ENCODE measurements at regions not wholly inside any gene's neighbourhood (a gene's known extent, or its start where the extent isn't known, plus 50 kb on each side); places are given as distances from the start of the nearest gene placed in this dataset.

DNA sequence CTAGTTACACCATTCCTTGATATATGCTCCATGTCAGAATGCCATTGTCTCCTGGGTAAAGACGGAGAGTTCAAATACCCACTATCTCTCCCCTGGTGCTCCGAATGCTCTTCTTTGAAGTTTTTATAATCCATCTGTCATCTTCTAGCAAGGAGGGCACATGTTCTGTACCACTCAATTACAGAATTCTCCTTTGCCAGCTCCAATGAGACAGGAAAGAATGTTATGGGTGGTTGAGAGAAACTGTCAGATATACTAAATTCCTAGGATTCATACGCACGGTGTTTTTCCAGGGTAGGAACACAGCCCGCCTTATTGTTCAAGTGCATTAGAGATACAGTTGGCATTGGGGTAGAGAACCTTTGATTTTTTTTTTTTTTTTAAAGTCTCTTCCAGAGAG lies 118.0 kb upstream of the ZNF536 start:
- TF ChIP-seq, protein P1, sequence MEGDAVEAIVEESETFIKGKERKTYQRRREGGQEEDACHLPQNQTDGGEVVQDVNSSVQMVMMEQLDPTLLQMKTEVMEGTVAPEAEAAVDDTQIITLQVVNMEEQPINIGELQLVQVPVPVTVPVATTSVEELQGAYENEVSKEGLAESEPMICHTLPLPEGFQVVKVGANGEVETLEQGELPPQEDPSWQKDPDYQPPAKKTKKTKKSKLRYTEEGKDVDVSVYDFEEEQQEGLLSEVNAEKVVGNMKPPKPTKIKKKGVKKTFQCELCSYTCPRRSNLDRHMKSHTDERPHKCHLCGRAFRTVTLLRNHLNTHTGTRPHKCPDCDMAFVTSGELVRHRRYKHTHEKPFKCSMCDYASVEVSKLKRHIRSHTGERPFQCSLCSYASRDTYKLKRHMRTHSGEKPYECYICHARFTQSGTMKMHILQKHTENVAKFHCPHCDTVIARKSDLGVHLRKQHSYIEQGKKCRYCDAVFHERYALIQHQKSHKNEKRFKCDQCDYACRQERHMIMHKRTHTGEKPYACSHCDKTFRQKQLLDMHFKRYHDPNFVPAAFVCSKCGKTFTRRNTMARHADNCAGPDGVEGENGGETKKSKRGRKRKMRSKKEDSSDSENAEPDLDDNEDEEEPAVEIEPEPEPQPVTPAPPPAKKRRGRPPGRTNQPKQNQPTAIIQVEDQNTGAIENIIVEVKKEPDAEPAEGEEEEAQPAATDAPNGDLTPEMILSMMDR (IDR thresholded peaks at IDR 0.05): no peak
- TF ChIP-seq POLR2A (IDR thresholded peaks at IDR 0.05): no peak
